GM18951 (cell line): ENCODE measurements at regions not wholly inside any gene's neighbourhood (a gene's known extent, or its start where the extent isn't known, plus 50 kb on each side); places are given as distances from the start of the nearest gene placed in this dataset.

Source experiments
- POLR2A ChIP-seq: IDR thresholded peaks from 4 replicates; pipeline ENCODE4 v1.6.1; 2011; ENCODE audit warnings: mild to moderate bottlenecking; ENCODE audit not compliant: insufficient read length, insufficient read depth; ENCODE audit errors: extremely low read depth
- in situ Hi-C: fragments of 300-500 bp; cut with MboI; formaldehyde crosslinking; loops from one replicate; pipeline ENCODE4 v1.12.0; 2022; ENCODE audit warnings: low sequenced_read_pairs, mixed read lengths, inconsistent platforms; ENCODE audit not compliant: unreplicated experiment

GRCh38 chr20:39890697-39891096, 798.3 kb downstream of the MAFB start:
- no peak for TF ChIP-seq POLR2A
- in situ Hi-C loops: loop anchor here (25.0 kb wide), 1 partner anchor 797 kb away; the partner anchor contains the start of gene MAFB

GRCh38 chr20:39888310-39888709, 800.7 kb downstream of the MAFB start:
- no peak for TF ChIP-seq POLR2A
- in situ Hi-C loops: loop anchor here (10.0 to 25.0 kb wide), 3 partner anchors 356 to 799 kb away; partner anchors contain the start of gene MAFB

GRCh38 chr20:39886650-39887190, 802.3 kb downstream of the MAFB start:
- in situ Hi-C loops: loop anchor here (10.0 to 25.0 kb wide), 3 partner anchors 358 to 801 kb away; partner anchors contain the start of gene MAFB
- no peak for TF ChIP-seq POLR2A

GRCh38 chr20:39885975-39886649, 802.9 kb downstream of the MAFB start:
- in situ Hi-C loops: loop anchor here (10.0 to 25.0 kb wide), 3 partner anchors 359 to 801 kb away; partner anchors contain the start of gene MAFB
- TF ChIP-seq POLR2A: no peak

GRCh38 chr20:39882806-39883205, 806.2 kb downstream of the MAFB start:
- in situ Hi-C loops: loop anchor here (10.0 to 25.0 kb wide), 3 partner anchors 362 to 804 kb away; partner anchors contain the start of gene MAFB

GRCh38 chr20:39880890-39881289, 808.1 kb downstream of the MAFB start:
- in situ Hi-C loops: loop anchor here (10.0 to 25.0 kb wide), 3 partner anchors 364 to 806 kb away; partner anchors contain the start of gene MAFB
- no peak for TF ChIP-seq POLR2A

More at GRCh38 chr20:39882806-39883205, 806.2 kb downstream of the MAFB start:
- TF ChIP-seq POLR2A: no peak

- no peak for TF ChIP-seq POLR2A
- in situ Hi-C loops: loop anchor here (25.0 kb wide), 1 partner anchor 808 kb away; the partner anchor contains the start of gene MAFB
Observed at GRCh38 chr20:39879296-39879695, 809.7 kb downstream of the MAFB start.

- in situ Hi-C loops: loop anchor here (25.0 kb wide), 1 partner anchor 808 kb away; the partner anchor contains the start of gene MAFB
Observed at GRCh38 chr20:39878809-39879208, 810.2 kb downstream of the MAFB start.

GRCh38 chr20:39878320-39878719, 810.7 kb downstream of the MAFB start:
- in situ Hi-C loops: loop anchor here (25.0 kb wide), 1 partner anchor 809 kb away; the partner anchor contains the start of gene MAFB

More at GRCh38 chr20:39878809-39879208, 810.2 kb downstream of the MAFB start:
- TF ChIP-seq POLR2A: no peak

GRCh38 chr20:39877788-39878187, 811.2 kb downstream of the MAFB start:
- in situ Hi-C loops: loop anchor here (25.0 kb wide), 1 partner anchor 810 kb away; the partner anchor contains the start of gene MAFB

More at GRCh38 chr20:39878320-39878719, 810.7 kb downstream of the MAFB start:
- no peak for TF ChIP-seq POLR2A

GRCh38 chr20:39876976-39877635, 811.9 kb downstream of the MAFB start:
- no peak for TF ChIP-seq POLR2A
- in situ Hi-C loops: loop anchor here (25.0 kb wide), 1 partner anchor 810 kb away; the partner anchor contains the start of gene MAFB

More at GRCh38 chr20:39877788-39878187, 811.2 kb downstream of the MAFB start:
- no peak for TF ChIP-seq POLR2A

GRCh38 chr20:39875492-39876110, 813.4 kb downstream of the MAFB start:
- in situ Hi-C loops: loop anchor here (25.0 kb wide), 1 partner anchor 812 kb away; the partner anchor contains the start of gene MAFB
- TF ChIP-seq POLR2A: no peak
